ENCODE measurements at regions not wholly inside any gene's neighbourhood (a gene's known extent, or its start where the extent isn't known, plus 50 kb on each side); places are given as distances from the start of the nearest gene placed in this dataset.

DNA sequence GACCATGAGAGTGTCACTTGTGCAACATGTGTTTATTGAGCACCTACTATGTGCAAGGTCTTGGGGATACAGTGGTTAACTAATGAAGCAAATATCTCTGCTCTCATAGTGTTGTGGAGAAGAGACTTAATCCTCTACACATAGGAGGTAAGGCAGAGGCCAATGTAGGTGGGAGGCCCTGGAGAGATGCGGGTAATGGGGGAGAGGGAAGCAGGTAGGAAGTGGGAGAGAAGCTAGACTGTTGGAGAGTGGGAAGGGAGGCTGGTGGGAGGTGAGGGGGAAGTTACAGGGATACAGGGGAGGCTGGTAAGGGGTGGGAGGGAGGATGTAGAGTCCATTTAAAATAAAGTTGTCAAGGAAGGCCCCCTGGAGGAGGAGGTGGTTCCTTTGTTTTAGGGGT is 240.0 kb downstream of the MIAT start:
- TF ChIP-seq, protein P1, sequence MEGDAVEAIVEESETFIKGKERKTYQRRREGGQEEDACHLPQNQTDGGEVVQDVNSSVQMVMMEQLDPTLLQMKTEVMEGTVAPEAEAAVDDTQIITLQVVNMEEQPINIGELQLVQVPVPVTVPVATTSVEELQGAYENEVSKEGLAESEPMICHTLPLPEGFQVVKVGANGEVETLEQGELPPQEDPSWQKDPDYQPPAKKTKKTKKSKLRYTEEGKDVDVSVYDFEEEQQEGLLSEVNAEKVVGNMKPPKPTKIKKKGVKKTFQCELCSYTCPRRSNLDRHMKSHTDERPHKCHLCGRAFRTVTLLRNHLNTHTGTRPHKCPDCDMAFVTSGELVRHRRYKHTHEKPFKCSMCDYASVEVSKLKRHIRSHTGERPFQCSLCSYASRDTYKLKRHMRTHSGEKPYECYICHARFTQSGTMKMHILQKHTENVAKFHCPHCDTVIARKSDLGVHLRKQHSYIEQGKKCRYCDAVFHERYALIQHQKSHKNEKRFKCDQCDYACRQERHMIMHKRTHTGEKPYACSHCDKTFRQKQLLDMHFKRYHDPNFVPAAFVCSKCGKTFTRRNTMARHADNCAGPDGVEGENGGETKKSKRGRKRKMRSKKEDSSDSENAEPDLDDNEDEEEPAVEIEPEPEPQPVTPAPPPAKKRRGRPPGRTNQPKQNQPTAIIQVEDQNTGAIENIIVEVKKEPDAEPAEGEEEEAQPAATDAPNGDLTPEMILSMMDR (IDR thresholded peaks at IDR 0.05): no peak
- TF ChIP-seq POLR2A (IDR thresholded peaks at IDR 0.05): no peak
